ENCODE measurements at regions not wholly inside any gene's neighbourhood (a gene's known extent, or its start where the extent isn't known, plus 50 kb on each side); places are given as distances from the start of the nearest gene placed in this dataset.

GRCh38 chr1:87706779-87707228, 378.1 kb downstream of the LMO4 start:
- TF ChIP-seq CTCF (conservative IDR thresholded peaks at IDR 0.05; ENCODE audit: low read depth, low read length) (no peak), EZH2phosphoT487 (IDR thresholded peaks at IDR 0.05; ENCODE audit: borderline replicate concordance, low read length) (no peak), EZH2 (IDR thresholded peaks at IDR 0.05; ENCODE audit: low read length, unreplicated experiment) (no peak)

All from PC-3 (cell line).